ENCODE measurements at regions not wholly inside any gene's neighbourhood (a gene's known extent, or its start where the extent isn't known, plus 50 kb on each side); places are given as distances from the start of the nearest gene placed in this dataset.

GRCh38 chr9:78813602-78814180 lies 516.8 kb downstream of the PSAT1 start:
- intact Hi-C loops (cut with DNase I; ENCODE audit: low total_unique reads): no loop called here

GRCh38 chr9:78821126-78821822 lies 524.3 kb downstream of the PSAT1 start:
- H3K27ac ChIP-seq: no peak overlapping the region
- intact Hi-C loops (cut with DNase I; ENCODE audit: low total_unique reads): no loop called here
- H3K36me3 ChIP-seq: no peaks in the 10 kb centered on the region
- H3K4me3 ChIP-seq: no peak overlapping the region
- H3K9me3 ChIP-seq: no peaks in the 10 kb centered on the region
- DNase-seq: no peak
- no peaks in the 10 kb centered on the region for H3K4me1 ChIP-seq
- H3K27me3 ChIP-seq: no peaks in the 10 kb centered on the region
- peak; percentile 20 to 43 for TF ChIP-seq CTCF (IDR thresholded peaks at IDR 0.05)

More at GRCh38 chr9:78813602-78814180, 516.8 kb downstream of the PSAT1 start:
- H3K4me1 ChIP-seq: no peaks in the 10 kb centered on the region
- H3K27ac ChIP-seq: no peak overlapping the region
- no peak for DNase-seq
- no peaks in the 10 kb centered on the region for H3K36me3 ChIP-seq
- no peak for TF ChIP-seq CTCF (IDR thresholded peaks at IDR 0.05)
- H3K9me3 ChIP-seq: no peaks in the 10 kb centered on the region
- no peak overlapping the region for H3K4me3 ChIP-seq
- H3K27me3 ChIP-seq: no peaks in the 10 kb centered on the region

GRCh38 chr9:78826527-78826926 lies 529.6 kb downstream of the PSAT1 start:
- Histone ChIP-seq H3K27me3 (no peaks in the 10 kb centered on the region), H3K4me1 (no peaks in the 10 kb centered on the region), H3K4me3 (no peak overlapping the region), H3K36me3 (no peaks in the 10 kb centered on the region), H3K27ac (no peak overlapping the region), H3K9me3 (no peaks in the 10 kb centered on the region)
- intact Hi-C loops (cut with DNase I; ENCODE audit: low total_unique reads): no loop called here
- no peak for TF ChIP-seq CTCF (IDR thresholded peaks at IDR 0.05)
- DNase-seq: no peak

- DNase-seq: no peak
Observed at GRCh38 chr9:78828521-78828920, 531.6 kb downstream of the PSAT1 start.

GRCh38 chr9:78830301-78830700 lies 533.4 kb downstream of the PSAT1 start:
- H3K27ac ChIP-seq: no peak overlapping the region
- no peaks in the 10 kb centered on the region for H3K36me3 ChIP-seq
- no peak overlapping the region for H3K4me3 ChIP-seq
- no peaks in the 10 kb centered on the region for H3K9me3 ChIP-seq
- TF ChIP-seq CTCF (IDR thresholded peaks at IDR 0.05): no peak
- H3K4me1 ChIP-seq: no peaks in the 10 kb centered on the region
- DNase-seq: no peak
- intact Hi-C loops (cut with DNase I; ENCODE audit: low total_unique reads): no loop called here
- H3K27me3 ChIP-seq: no peaks in the 10 kb centered on the region

More at GRCh38 chr9:78828521-78828920, 531.6 kb downstream of the PSAT1 start:
- intact Hi-C loops (cut with DNase I; ENCODE audit: low total_unique reads): no loop called here
- no peak for TF ChIP-seq CTCF (IDR thresholded peaks at IDR 0.05)
- Histone ChIP-seq H3K9me3 (no peaks in the 10 kb centered on the region), H3K27ac (no peak overlapping the region), H3K4me3 (no peak overlapping the region), H3K4me1 (no peaks in the 10 kb centered on the region), H3K27me3 (no peaks in the 10 kb centered on the region), H3K36me3 (no peaks in the 10 kb centered on the region)
